SK-N-SH (cell line): ENCODE measurements at regions not wholly inside any gene's neighbourhood (a gene's known extent, or its start where the extent isn't known, plus 50 kb on each side); places are given as distances from the start of the nearest gene placed in this dataset.

Experiments used
- CTCF ChIA-PET: fragments of 300-600, 350-600 bp; formaldehyde crosslinking; extraction: SDS; loops from one replicate; lab custom pipeline; 2021; lab: Yijun Ruan, JAX
- POLR2A ChIA-PET: fragments of 350-600 bp; sonication (Branson Sonifier 250); formaldehyde crosslinking; extraction: SDS; loops from one replicate; lab custom pipeline; 2020; ENCODE audit warnings: antibody characterized with exemption, inconsistent platforms; lab: Yijun Ruan, JAX
- DNase-seq: peaks from one replicate; pipeline ENCODE4 v3.0.0; 2012
- H2AFZ ChIP-seq: fragments of 200-600 bp; sonication (generic); 2 replicates; pipeline ENCODE4 v1.8.1; 2016; ENCODE audit warnings: antibody characterized with exemption, mild to moderate bottlenecking, low read depth
- H3F3A ChIP-seq: fragments of 200-600 bp; sonication (generic); replicated peaks from 2 replicates; pipeline ENCODE3; 2016; ENCODE audit warnings: antibody characterized with exemption, mild to moderate bottlenecking; ENCODE audit not compliant: insufficient read depth
- H3K27ac ChIP-seq, 2 experiments: fragments of 200-500 bp in 1 of 2; fragments of 200-600 bp in 1 of 2; sonication (Bioruptor generic) in 1 of 2; sonication (generic), shearing (Covaris generic) in 1 of 2; 2 replicates each; pipeline versions ENCODE4 v1.5.1 to v1.6.1; 2014 to 2016; ENCODE audit warnings: low read depth in 2 of 2, inconsistent platforms in 1 of 2, low read length in 1 of 2, mild to moderate bottlenecking in 1 of 2, mixed read lengths in 1 of 2
- H3K27me3 ChIP-seq: fragments of 200-600 bp; sonication (generic), shearing (Covaris generic); 2 replicates; pipeline ENCODE4 v1.6.1; 2016; ENCODE audit warnings: mixed run types; ENCODE audit not compliant: insufficient read depth
- H3K36me3 ChIP-seq, 2 experiments: fragments of 200-500 bp in 1 of 2; fragments of 200-600 bp in 1 of 2; sonication (Bioruptor generic) in 1 of 2; sonication (generic) in 1 of 2; replicated peaks in 1 of 2; 2 replicates each; pipeline versions ENCODE3 to v1.5.1; 2014 to 2016; ENCODE audit warnings: low read length in 1 of 2, mild to moderate bottlenecking in 1 of 2; ENCODE audit not compliant: insufficient read depth in 2 of 2, control insufficient read depth in 1 of 2
- H3K4me1 ChIP-seq, 2 experiments: fragments of 200-500 bp in 1 of 2; fragments of 200-600 bp in 1 of 2; sonication (Bioruptor generic) in 1 of 2; sonication (generic), shearing (Covaris generic) in 1 of 2; 2 replicates each; pipeline versions ENCODE4 v1.5.1 to v1.6.1; 2014 to 2016; ENCODE audit warnings: low read depth in 1 of 2, low read length in 1 of 2, mixed run types in 1 of 2; ENCODE audit not compliant: insufficient read depth in 2 of 2, control insufficient read depth in 1 of 2
- H3K4me2 ChIP-seq: fragments of 200-600 bp; sonication (generic), shearing (Covaris generic); 2 replicates; pipeline ENCODE4 v1.6.1; 2017; ENCODE audit warnings: mixed run types
- H3K4me3 ChIP-seq, 2 experiments: fragments of 200-500 bp in 1 of 2; fragments of 200-600 bp in 1 of 2; sonication (Bioruptor generic) in 1 of 2; sonication (generic), shearing (Covaris generic) in 1 of 2; 2 replicates each; pipeline versions ENCODE4 v1.5.1 to v1.8.1; 2014 to 2016; ENCODE audit warnings: low read depth in 2 of 2, inconsistent platforms in 1 of 2, low read length in 1 of 2, mild to moderate bottlenecking in 1 of 2, mixed read lengths in 1 of 2, moderate library complexity in 1 of 2
- H3K79me2 ChIP-seq: fragments of 200-600 bp; sonication (generic); 2 replicates; pipeline ENCODE4 v1.8.1; 2017; ENCODE audit warnings: mild to moderate bottlenecking; ENCODE audit not compliant: insufficient read depth
- H3K9ac ChIP-seq: fragments of 200-600 bp; sonication (generic); 2 replicates; pipeline ENCODE4 v1.6.1; 2017; ENCODE audit warnings: mixed run types
- H3K9me2 ChIP-seq: fragments of 200-600 bp; sonication (generic); 2 replicates; pipeline ENCODE4 v1.6.1; 2017; ENCODE audit warnings: mixed run types
- H3K9me3 ChIP-seq: fragments of 200-600 bp; sonication (generic); 2 replicates; pipeline ENCODE4 v1.6.1; 2017; ENCODE audit warnings: mixed run types, mild to moderate bottlenecking, moderate library complexity
- H4K20me1 ChIP-seq: fragments of 200-600 bp; sonication (generic); 2 replicates; pipeline ENCODE4 v1.6.1; 2017; ENCODE audit warnings: mild to moderate bottlenecking, mixed run types; ENCODE audit not compliant: insufficient read depth
- CTCF ChIP-seq: fragments of 200-600 bp; sonication (generic); IDR thresholded peaks from 2 replicates; pipeline ENCODE4 v1.6.1; 2017; ENCODE audit warnings: antibody characterized with exemption, mild to moderate bottlenecking, moderate library complexity
- EP300 ChIP-seq, 2 experiments: IDR thresholded peaks; 2 replicates each; pipeline versions ENCODE4 v1.4.0 to v1.6.1; 2012; ENCODE audit warnings: borderline replicate concordance in 1 of 2, low read depth in 1 of 2, low read length in 1 of 2
- FOXJ3 ChIP-seq: sonication (generic); formaldehyde crosslinking; IDR thresholded peaks from 2 replicates; pipeline ENCODE4 v1.5.1; 2020; ENCODE audit warnings: mild to moderate bottlenecking, missing genetic modification reagents
- GABPA ChIP-seq: IDR thresholded peaks from 2 replicates; pipeline ENCODE4 v1.4.0; 2012; ENCODE audit warnings: low read depth, mild to moderate bottlenecking
- IRF3 ChIP-seq: fragments of 150-350 bp; IDR thresholded peaks from 2 replicates; pipeline ENCODE4 v1.6.1; 2016; ENCODE audit warnings: mild to moderate bottlenecking, low read depth, low read length
- MEF2A ChIP-seq: IDR thresholded peaks from 2 replicates; pipeline ENCODE4 v1.4.0; 2012; ENCODE audit warnings: low read depth, borderline replicate concordance
- MXI1 ChIP-seq: IDR thresholded peaks from 2 replicates; pipeline ENCODE4 v1.6.1; 2012; ENCODE audit warnings: mild to moderate bottlenecking, low read depth, low read length, improper control_type of control experiment
- PBX3 ChIP-seq: IDR thresholded peaks from 2 replicates; pipeline ENCODE4; 2012
- POLR2AphosphoS5 ChIP-seq: IDR thresholded peaks from 2 replicates; pipeline ENCODE4 v1.6.1; 2012; ENCODE audit warnings: low read depth, low read length
- RAD21 ChIP-seq: IDR thresholded peaks from 2 replicates; pipeline ENCODE4 v1.6.1; 2012; ENCODE audit warnings: mild to moderate bottlenecking, low read length
- SMC3 ChIP-seq: IDR thresholded peaks from 2 replicates; pipeline ENCODE4 v1.6.1; 2012; ENCODE audit warnings: low read depth, low read length, improper control_type of control experiment
- TCF12 ChIP-seq: IDR thresholded peaks from 2 replicates; pipeline ENCODE4 v1.4.0; 2012
- USF1 ChIP-seq: IDR thresholded peaks from 2 replicates; pipeline ENCODE4 v1.4.0; 2012; ENCODE audit warnings: low read depth, borderline replicate concordance
- USF2 ChIP-seq: fragments of 150-350 bp; IDR thresholded peaks from 2 replicates; pipeline ENCODE4 v1.6.1; 2017; ENCODE audit warnings: antibody characterized with exemption, low read length, low read depth, borderline replicate concordance
- WGBS: methylation state at CpG from one replicate; pipeline ENCODE4 v1.1.6; 2017; ENCODE audit warnings: low lambda C conversion rate; 5-methylcytosine and 5-hydroxymethylcytosine counted together

GRCh38 chr2:19643117-19643518, 258.7 kb downstream of the TTC32 start:
- TF ChIP-seq FOXJ3 (CRISPR knock-in tag) = no peak
- TF ChIP-seq GABPA = no peak
- TF ChIP-seq MXI1 = no peak
- no peak for TF ChIP-seq TCF12
- TF ChIP-seq SMC3 = no peak
- TF ChIP-seq PBX3 = no peak
- no peak for TF ChIP-seq POLR2AphosphoS5
- no peak for TF ChIP-seq MEF2A
- no peak for TF ChIP-seq EP300 (IDR thresholded peaks at IDR 0.05; ENCODE audit: borderline replicate concordance in 1 of 2, low read depth in 1 of 2, low read length in 1 of 2)
- no peak for TF ChIP-seq CTCF
- no peak for TF ChIP-seq IRF3
- TF ChIP-seq RAD21 = no peak
- TF ChIP-seq USF1 = no peak
- no peak for TF ChIP-seq USF2
- Histone ChIP-seq H3K9me3 (no peaks in the 10 kb centered on the region), H3K27me3 (peaks cover 21% of the 10 kb centered on the region; the same call in 1 of the 2 replicates), H3K4me1 (no peaks in the 10 kb centered on the region), H3K27ac (no peak overlapping the region), H3K4me3 (no peak overlapping the region; a peak in 1 of 4 replicates), H2AFZ (no peak overlapping the region), H3F3A (no peaks in the 10 kb centered on the region), H3K9ac (no peak overlapping the region), H4K20me1 (no peaks in the 10 kb centered on the region), H3K36me3 (no peaks in the 10 kb centered on the region), H3K4me2 (no peak overlapping the region; the same call in 1 of the 2 replicates), H3K9me2 (no peaks in the 10 kb centered on the region), H3K79me2 (no peaks in the 10 kb centered on the region)
- 32% methylated on average over 3 of the region's 3 CpGs for WGBS
- CTCF ChIA-PET = interaction anchor here (0.7 to 1.2 kb wide), 3 partner anchors 24 to 60 kb away, joined by 3 read pairs; no protein-coding TSS in a partner anchor
- POLR2A ChIA-PET = no interaction called here
- DNase-seq = no peak
